ENCODE measurements at regions not wholly inside any gene's neighbourhood (a gene's known extent, or its start where the extent isn't known, plus 50 kb on each side); places are given as distances from the start of the nearest gene placed in this dataset.

- no peak overlapping the region for H3K27ac ChIP-seq
- no peaks in the 10 kb centered on the region for H3K9me3 ChIP-seq
- no peaks in the 10 kb centered on the region for H3K36me3 ChIP-seq
- no peaks in the 10 kb centered on the region for H3K27me3 ChIP-seq
- no peak for DNase-seq
- H3K4me1 ChIP-seq = peaks cover 0 to 17% (median 0%) of the 10 kb centered on the region in 4 donors
- TF ChIP-seq POLR2A (IDR thresholded peaks at IDR 0.05) (no peak), CTCF (IDR thresholded peaks at IDR 0.05) (no peak)
- H3K4me3 ChIP-seq = no peak overlapping the region
Observed at GRCh38 chr1:193308438-193308837, 122.0 kb upstream of the B3GALT2 start.

GRCh38 chr1:193306430-193306829 lies 120.0 kb upstream of the B3GALT2 start:
- TF ChIP-seq POLR2A (IDR thresholded peaks at IDR 0.05) = no peak
- no peak for TF ChIP-seq CTCF (IDR thresholded peaks at IDR 0.05)

More at GRCh38 chr1:193306430-193306829, 120.0 kb upstream of the B3GALT2 start:
- no peak for DNase-seq
- Histone ChIP-seq H3K4me1 (peaks cover 0 to 15% (median 0%) of the 10 kb centered on the region in 4 donors), H3K4me3 (no peak overlapping the region), H3K36me3 (no peaks in the 10 kb centered on the region), H3K9me3 (no peaks in the 10 kb centered on the region), H3K27ac (no peak overlapping the region), H3K27me3 (no peaks in the 10 kb centered on the region)

Small RNA genes in the stretch of these regions (small RNA-seq; reads per million reads assigned to genes)
- gene RNU6-983P = 0 reads per million in 2 donors
